ENCODE measurements at regions not wholly inside any gene's neighbourhood (a gene's known extent, or its start where the extent isn't known, plus 50 kb on each side); places are given as distances from the start of the nearest gene placed in this dataset.
A peak's percentile ranks its signal among the peaks of the same experiment; 100 is the strongest.

GRCh38 chr2:146321175-146321574 lies 1523.7 kb upstream of the ACVR2A start:
- no peak for DNase-seq

GRCh38 chr2:146317959-146318358 lies 1526.9 kb upstream of the ACVR2A start:
- peak; percentile 68 for DNase-seq

- peak; percentile 7 for DNase-seq
Observed at GRCh38 chr2:146312899-146313298, 1531.9 kb upstream of the ACVR2A start.

- DNase-seq: no peak
Observed at GRCh38 chr2:146305164-146305563, 1539.7 kb upstream of the ACVR2A start.

- DNase-seq: no peak
Observed at GRCh38 chr2:146301287-146301686, 1543.5 kb upstream of the ACVR2A start.

- no peak for DNase-seq
Observed at GRCh38 chr2:146295080-146295670, 1549.7 kb upstream of the ACVR2A start.

- DNase-seq: no peak
Observed at GRCh38 chr2:146287281-146287680, 1557.5 kb upstream of the ACVR2A start.

- no peak for DNase-seq
Observed at GRCh38 chr2:146278881-146279280, 1565.9 kb upstream of the ACVR2A start.

- DNase-seq: no peak
Observed at GRCh38 chr2:146271131-146271831, 1573.5 kb upstream of the ACVR2A start.

GRCh38 chr2:146270618-146271017 lies 1574.2 kb upstream of the ACVR2A start:
- no peak for DNase-seq

GRCh38 chr2:146267093-146267492 lies 1577.7 kb upstream of the ACVR2A start:
- no peak for DNase-seq

GRCh38 chr2:146265656-146266055 lies 1579.2 kb upstream of the ACVR2A start:
- no peak for DNase-seq

GRCh38 chr2:146262606-146263005 lies 1582.2 kb upstream of the ACVR2A start:
- DNase-seq: peak; percentile 78

- no peak for DNase-seq
Observed at GRCh38 chr2:146260551-146260950, 1584.3 kb upstream of the ACVR2A start.

GRCh38 chr2:146259816-146260215 lies 1585.0 kb upstream of the ACVR2A start:
- DNase-seq: no peak

- DNase-seq: no peak
Observed at GRCh38 chr2:146258071-146258470, 1586.8 kb upstream of the ACVR2A start.

GRCh38 chr2:146252119-146252518 lies 1592.7 kb upstream of the ACVR2A start:
- DNase-seq: no peak

- DNase-seq: no peak
Observed at GRCh38 chr2:146251328-146251727, 1593.5 kb upstream of the ACVR2A start.

GRCh38 chr2:146246736-146247523 lies 1597.9 kb upstream of the ACVR2A start:
- no peak for DNase-seq

GRCh38 chr2:146246002-146246735 lies 1598.7 kb upstream of the ACVR2A start:
- DNase-seq: peak; percentile 53

- DNase-seq: no peak
Observed at GRCh38 chr2:146244830-146245229, 1600.0 kb upstream of the ACVR2A start.

- no peak for DNase-seq
Observed at GRCh38 chr2:146244131-146244530, 1600.7 kb upstream of the ACVR2A start.

- DNase-seq: no peak
Observed at GRCh38 chr2:146241023-146241422, 1603.8 kb upstream of the ACVR2A start.
